SK-N-MC (cell line): ENCODE measurements at regions not wholly inside any gene's neighbourhood (a gene's known extent, or its start where the extent isn't known, plus 50 kb on each side); places are given as distances from the start of the nearest gene placed in this dataset.

Experiments
- EZH2 ChIP-seq: fragments of 200-600 bp; sonication (generic); IDR thresholded peaks from one replicate; pipeline ENCODE4 v1.6.1; 2017; ENCODE audit warnings: antibody characterized with exemption
- FOXP2 ChIP-seq: optimal IDR thresholded peaks from 2 replicates; pipeline ENCODE3; 2011; ENCODE audit warnings: mild to moderate bottlenecking, moderate library complexity; ENCODE audit not compliant: insufficient read depth; ENCODE audit errors: extremely low read length, control extremely low read depth
- POLR2AphosphoS5 ChIP-seq: IDR thresholded peaks from 2 replicates; pipeline ENCODE4 v1.6.1; 2012; ENCODE audit warnings: mild to moderate bottlenecking, low read depth, low read length, borderline replicate concordance

DNA sequence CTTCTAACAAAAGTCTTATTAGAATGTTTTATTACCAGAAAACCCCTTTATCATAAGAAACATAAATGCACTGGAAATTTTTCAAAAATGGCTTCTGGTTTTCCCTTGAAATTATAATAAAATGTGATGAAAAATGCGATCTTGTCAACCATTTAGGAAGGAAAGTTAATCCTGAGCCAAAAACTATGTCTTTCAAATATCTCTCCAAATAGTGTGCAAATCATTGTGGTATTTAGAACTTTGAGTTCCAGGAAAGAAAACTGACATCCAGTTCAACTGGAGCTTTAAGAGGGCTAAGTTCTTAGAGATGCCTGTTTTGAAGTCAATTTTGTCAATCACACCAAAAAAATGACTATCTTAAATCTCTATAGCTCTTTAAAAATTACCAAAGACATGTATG is 425.4 kb downstream of the DNAH5 start:
- TF ChIP-seq POLR2AphosphoS5 = no peak
- no peak for TF ChIP-seq EZH2
- TF ChIP-seq FOXP2 = no peak
